ENCODE measurements at regions not wholly inside any gene's neighbourhood (a gene's known extent, or its start where the extent isn't known, plus 50 kb on each side); places are given as distances from the start of the nearest gene placed in this dataset.

DNA sequence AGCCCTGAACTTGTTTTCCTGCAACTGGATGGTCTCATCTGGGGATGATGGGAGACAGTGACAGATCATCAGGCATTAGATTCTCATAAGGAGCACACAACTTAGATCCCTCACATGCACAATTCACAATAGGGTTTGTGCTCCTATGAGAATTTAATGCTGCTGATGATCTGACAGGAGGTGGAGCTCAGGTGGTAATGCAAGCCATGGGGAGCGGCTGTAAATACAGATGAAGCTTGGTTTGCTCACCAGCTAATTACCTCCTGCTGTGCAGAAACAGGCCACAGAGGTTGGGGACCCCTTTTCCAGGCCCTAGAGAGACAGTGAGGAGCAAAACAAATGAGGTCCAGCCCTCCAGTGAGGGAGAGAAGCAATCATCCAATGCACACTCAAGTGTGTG, 168.6 kb downstream of the RGS9 start:
- Histone ChIP-seq H3K9me3 (replicated peaks; ENCODE audit: control insufficient read depth, insufficient read depth, low read depth, low read length) (no peaks in the 10 kb centered on the region), H4K20me1 (replicated peaks; ENCODE audit: control insufficient read depth, insufficient read depth, low read length) (no peaks in the 10 kb centered on the region), H3K4me2 (ENCODE audit: insufficient read depth, low read length) (no peak overlapping the region), H3K4me1 (replicated peaks in 1 of 2; ENCODE audit: control insufficient read depth in 2 of 2, insufficient read depth in 2 of 2, low read length in 2 of 2) (no peaks in the 10 kb centered on the region), H2AFZ (ENCODE audit: low read depth, low read length) (no peak overlapping the region), H3K27me3 (ENCODE audit: control insufficient read depth in 2 of 2, insufficient read depth in 2 of 2, low read length in 2 of 2) (peaks cover 3 to 10% of the 10 kb centered on the region in 2 experiments; a peak in 2 of 5 replicates), H3K9me1 (ENCODE audit: control insufficient read depth, insufficient read depth, low read length) (no peaks in the 10 kb centered on the region), H3K4me3 (no peak overlapping the region), H3K79me2 (ENCODE audit: control insufficient read depth, insufficient read depth, low read length) (no peaks in the 10 kb centered on the region), H3K36me3 (ENCODE audit: control insufficient read depth, insufficient read depth, low read length) (no peaks in the 10 kb centered on the region), H3K27ac (ENCODE audit: extremely low read depth, low read depth, low read length) (no peak overlapping the region), H3K9ac (ENCODE audit: insufficient read depth in 1 of 2, low read depth in 2 of 2, low read length in 2 of 2) (no peak overlapping the region)
- no TSS peak for BruUV-seq (replicated peaks)
- WGBS (ENCODE audit: insufficient coverage, low coverage, missing lambda C conversion rate): 0% methylated on average over 1 of the region's 1 CpG
- CTCF ChIA-PET (ENCODE audit: low intra/inter-chr PET ratio): no interaction called here
- ATAC-seq: no peak
- TF ChIP-seq MBD1 (CRISPR knock-in tag; IDR thresholded peaks at IDR 0.05) (no peak), SRSF7 (optimal IDR thresholded peaks at IDR 0.05; ENCODE audit: low read depth, low read length) (no peak), GATAD2B (IDR thresholded peaks at IDR 0.05; ENCODE audit: borderline replicate concordance) (no peak), HNRNPUL1 (IDR thresholded peaks at IDR 0.05; ENCODE audit: low read length) (no peak), ZNF668 (CRISPR knock-in tag; IDR thresholded peaks at IDR 0.05) (no peak), ZNF324 (CRISPR knock-in tag; IDR thresholded peaks at IDR 0.05) (no peak), FOXJ3 (CRISPR knock-in tag; IDR thresholded peaks at IDR 0.05) (no peak), SMC3 (conservative IDR thresholded peaks at IDR 0.05; ENCODE audit: insufficient read depth, low read depth, low read length) (no peak), MYBL2 (IDR thresholded peaks at IDR 0.05; ENCODE audit: low read depth) (no peak), MYBL2 (CRISPR knock-in tag; IDR thresholded peaks at IDR 0.05; ENCODE audit: borderline replicate concordance) (no peak), ESRRB (CRISPR knock-in tag; IDR thresholded peaks at IDR 0.05; ENCODE audit: borderline replicate concordance) (no peak), GTF2F1 (IDR thresholded peaks at IDR 0.05; ENCODE audit: low read depth, low read length) (no peak), DPF2 (IDR thresholded peaks at IDR 0.05) (no peak), NEUROD1 (IDR thresholded peaks at IDR 0.05; ENCODE audit: borderline replicate concordance, low read depth, low read length, partially characterized antibody) (no peak), TARDBP (IDR thresholded peaks at IDR 0.05) (no peak)
- TF ChIP-seq, protein P1, sequence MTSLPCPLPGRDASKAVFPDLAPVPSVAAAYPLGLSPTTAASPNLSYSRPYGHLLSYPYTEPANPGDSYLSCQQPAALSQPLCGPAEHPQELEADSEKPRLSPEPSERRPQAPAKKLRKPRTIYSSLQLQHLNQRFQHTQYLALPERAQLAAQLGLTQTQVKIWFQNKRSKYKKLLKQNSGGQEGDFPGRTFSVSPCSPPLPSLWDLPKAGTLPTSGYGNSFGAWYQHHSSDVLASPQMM (CRISPR knock-in tag; IDR thresholded peaks at IDR 0.05): no peak
- TF ChIP-seq, protein P2, sequence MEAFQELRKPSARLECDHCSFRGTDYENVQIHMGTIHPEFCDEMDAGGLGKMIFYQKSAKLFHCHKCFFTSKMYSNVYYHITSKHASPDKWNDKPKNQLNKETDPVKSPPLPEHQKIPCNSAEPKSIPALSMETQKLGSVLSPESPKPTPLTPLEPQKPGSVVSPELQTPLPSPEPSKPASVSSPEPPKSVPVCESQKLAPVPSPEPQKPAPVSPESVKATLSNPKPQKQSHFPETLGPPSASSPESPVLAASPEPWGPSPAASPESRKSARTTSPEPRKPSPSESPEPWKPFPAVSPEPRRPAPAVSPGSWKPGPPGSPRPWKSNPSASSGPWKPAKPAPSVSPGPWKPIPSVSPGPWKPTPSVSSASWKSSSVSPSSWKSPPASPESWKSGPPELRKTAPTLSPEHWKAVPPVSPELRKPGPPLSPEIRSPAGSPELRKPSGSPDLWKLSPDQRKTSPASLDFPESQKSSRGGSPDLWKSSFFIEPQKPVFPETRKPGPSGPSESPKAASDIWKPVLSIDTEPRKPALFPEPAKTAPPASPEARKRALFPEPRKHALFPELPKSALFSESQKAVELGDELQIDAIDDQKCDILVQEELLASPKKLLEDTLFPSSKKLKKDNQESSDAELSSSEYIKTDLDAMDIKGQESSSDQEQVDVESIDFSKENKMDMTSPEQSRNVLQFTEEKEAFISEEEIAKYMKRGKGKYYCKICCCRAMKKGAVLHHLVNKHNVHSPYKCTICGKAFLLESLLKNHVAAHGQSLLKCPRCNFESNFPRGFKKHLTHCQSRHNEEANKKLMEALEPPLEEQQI (IDR thresholded peaks at IDR 0.05): no peak
- no peak for DNase-seq (ENCODE audit: extremely low read depth in 1 of 4, low spot score in 3 of 4)
- intact Hi-C loops (cut with micrococcal nuclease) (no loop called here), in situ Hi-C loops (cut with MboI) (no loop called here)
- POLR2A ChIA-PET: interaction anchor here (0.8 kb wide), 1 partner anchor 91 kb away, joined by 3 read pairs; no protein-coding TSS in a partner anchor
- FAIRE-seq: no peak
